ENCODE measurements at regions not wholly inside any gene's neighbourhood (a gene's known extent, or its start where the extent isn't known, plus 50 kb on each side); places are given as distances from the start of the nearest gene placed in this dataset.

DNA sequence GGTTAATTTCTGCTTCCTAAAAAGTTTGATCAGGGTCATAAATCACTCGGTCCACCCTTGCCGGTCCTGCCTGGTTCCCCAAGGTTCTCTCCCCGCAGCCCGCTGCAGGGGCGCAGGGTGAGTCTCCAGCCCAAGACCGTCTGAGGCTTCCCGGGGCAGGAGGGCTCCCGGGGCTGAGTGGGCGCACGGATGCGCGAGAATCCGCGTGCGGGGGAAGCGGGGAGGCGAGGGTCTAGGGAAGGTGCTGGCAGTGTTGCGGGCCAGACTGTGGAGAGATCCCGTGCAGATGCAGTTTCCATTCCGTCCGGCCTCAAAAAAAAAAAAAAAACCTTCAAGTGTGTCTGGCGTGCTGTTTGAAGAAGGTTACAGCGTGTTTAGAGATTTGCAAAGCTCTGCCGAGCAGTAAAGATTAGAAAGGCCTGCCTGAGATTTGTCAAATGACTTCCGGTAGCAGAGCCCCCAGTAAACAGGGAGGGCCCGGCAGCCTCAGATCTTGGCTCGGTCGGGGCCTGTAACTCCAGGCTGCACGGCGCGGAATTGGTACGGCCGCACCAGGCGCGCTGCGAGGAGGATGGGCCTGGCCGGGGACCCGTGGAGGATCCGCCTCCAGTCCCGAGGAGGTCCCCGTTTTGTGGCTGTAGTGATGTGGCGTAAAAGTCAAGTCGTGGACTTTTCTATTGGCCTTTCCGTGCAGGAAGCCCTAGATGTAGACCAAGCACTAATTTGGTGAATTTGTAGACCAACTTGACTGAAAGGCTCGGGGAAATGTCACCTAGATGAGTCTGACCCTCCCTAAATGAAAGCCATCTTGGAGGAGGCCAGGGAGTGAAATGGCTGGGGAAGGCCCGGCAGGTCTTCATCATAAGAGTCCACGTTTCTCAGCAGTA is 293.2 kb upstream of the NFE2L3 start:
- Histone ChIP-seq H3K27me3 (peaks cover 4 to 100% (median 76%) of the 10 kb centered on the region in 4 donors), H3K36me3 (no peaks in the 10 kb centered on the region), H3K4me1 (peaks cover 7 to 41% (median 31%) of the 10 kb centered on the region in 4 donors), H3K9me3 (no peaks in the 10 kb centered on the region), H3K27ac (replicated peaks in 1 of 4) (no peak overlapping the region), H3K4me3 (no peak overlapping the region)
- intact Hi-C loops (cut with DNase I), result loop anchor here (5.0 kb wide), 2 partner anchors 1004 to 1239 kb away; partner anchors contain the start of genes HOXA1 and SKAP2
- 50% methylated on average over 45 of the region's 47 CpGs for WGBS
- no peak for TF ChIP-seq POLR2AphosphoS5 (IDR thresholded peaks at IDR 0.05)
- no peak for DNase-seq (ENCODE audit: extremely low spot score)

DNA sequence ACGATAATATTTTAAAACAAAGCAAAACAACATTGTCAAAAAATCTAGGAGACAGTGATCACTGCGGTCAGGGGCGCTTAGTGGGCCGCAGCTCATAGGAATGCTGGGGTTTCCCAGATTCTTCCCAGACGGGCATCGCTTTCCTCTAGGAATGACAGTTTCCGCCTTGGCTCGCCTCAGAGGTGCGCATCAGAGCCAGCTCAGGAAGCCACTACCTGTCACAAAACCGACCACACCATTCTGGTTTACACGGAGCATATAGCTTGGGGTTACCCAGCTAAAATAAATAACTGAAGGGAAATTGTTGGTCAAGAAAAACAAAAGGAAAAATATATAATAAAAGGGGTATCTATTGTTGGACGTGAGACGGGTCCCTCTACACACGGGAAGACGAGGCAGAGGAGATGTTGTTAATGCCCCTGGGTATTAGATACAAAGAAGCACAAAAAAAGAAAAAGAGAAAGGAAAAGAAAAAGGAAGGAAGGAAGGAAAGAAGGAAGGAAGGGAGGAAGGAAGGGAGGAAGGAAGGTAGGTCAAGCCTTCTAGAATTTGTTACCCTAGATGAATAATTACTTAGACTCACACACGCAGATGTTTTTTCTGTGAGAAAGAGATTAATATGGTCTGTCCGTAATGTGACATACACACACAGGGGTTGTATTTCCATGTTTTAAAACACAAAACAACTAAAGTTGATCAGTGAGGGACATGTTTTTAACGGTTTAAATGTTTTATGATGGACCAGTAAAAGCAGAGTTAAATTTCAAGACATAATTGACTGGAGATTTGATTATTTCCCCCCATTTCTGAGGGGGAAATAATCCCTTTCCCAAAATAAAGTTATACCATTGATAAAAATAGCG is 292.4 kb upstream of the NFE2L3 start:
- Histone ChIP-seq H3K4me1 (peaks cover 7 to 33% (median 25%) of the 10 kb centered on the region in 4 donors), H3K27ac (replicated peaks in 1 of 4) (no peak overlapping the region), H3K4me3 (no peak overlapping the region), H3K9me3 (no peaks in the 10 kb centered on the region), H3K27me3 (peaks cover 4 to 100% (median 84%) of the 10 kb centered on the region in 4 donors), H3K36me3 (no peaks in the 10 kb centered on the region)
- no peak for DNase-seq (ENCODE audit: extremely low spot score)
- TF ChIP-seq POLR2A (IDR thresholded peaks at IDR 0.05; ENCODE audit: low read depth) (no peak), EP300 (IDR thresholded peaks at IDR 0.05) (no peak), POLR2AphosphoS5 (IDR thresholded peaks at IDR 0.05) (no peak)
- TF ChIP-seq, protein P1, sequence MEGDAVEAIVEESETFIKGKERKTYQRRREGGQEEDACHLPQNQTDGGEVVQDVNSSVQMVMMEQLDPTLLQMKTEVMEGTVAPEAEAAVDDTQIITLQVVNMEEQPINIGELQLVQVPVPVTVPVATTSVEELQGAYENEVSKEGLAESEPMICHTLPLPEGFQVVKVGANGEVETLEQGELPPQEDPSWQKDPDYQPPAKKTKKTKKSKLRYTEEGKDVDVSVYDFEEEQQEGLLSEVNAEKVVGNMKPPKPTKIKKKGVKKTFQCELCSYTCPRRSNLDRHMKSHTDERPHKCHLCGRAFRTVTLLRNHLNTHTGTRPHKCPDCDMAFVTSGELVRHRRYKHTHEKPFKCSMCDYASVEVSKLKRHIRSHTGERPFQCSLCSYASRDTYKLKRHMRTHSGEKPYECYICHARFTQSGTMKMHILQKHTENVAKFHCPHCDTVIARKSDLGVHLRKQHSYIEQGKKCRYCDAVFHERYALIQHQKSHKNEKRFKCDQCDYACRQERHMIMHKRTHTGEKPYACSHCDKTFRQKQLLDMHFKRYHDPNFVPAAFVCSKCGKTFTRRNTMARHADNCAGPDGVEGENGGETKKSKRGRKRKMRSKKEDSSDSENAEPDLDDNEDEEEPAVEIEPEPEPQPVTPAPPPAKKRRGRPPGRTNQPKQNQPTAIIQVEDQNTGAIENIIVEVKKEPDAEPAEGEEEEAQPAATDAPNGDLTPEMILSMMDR (IDR thresholded peaks at IDR 0.05), result no peak
- intact Hi-C loops (cut with DNase I), result loop anchor here (5.0 kb wide), 3 partner anchors 1003 to 1298 kb away; partner anchors contain the start of genes HOXA1, HOXA7 and SKAP2
- 52% methylated on average over 19 of the region's 19 CpGs for WGBS

DNA sequence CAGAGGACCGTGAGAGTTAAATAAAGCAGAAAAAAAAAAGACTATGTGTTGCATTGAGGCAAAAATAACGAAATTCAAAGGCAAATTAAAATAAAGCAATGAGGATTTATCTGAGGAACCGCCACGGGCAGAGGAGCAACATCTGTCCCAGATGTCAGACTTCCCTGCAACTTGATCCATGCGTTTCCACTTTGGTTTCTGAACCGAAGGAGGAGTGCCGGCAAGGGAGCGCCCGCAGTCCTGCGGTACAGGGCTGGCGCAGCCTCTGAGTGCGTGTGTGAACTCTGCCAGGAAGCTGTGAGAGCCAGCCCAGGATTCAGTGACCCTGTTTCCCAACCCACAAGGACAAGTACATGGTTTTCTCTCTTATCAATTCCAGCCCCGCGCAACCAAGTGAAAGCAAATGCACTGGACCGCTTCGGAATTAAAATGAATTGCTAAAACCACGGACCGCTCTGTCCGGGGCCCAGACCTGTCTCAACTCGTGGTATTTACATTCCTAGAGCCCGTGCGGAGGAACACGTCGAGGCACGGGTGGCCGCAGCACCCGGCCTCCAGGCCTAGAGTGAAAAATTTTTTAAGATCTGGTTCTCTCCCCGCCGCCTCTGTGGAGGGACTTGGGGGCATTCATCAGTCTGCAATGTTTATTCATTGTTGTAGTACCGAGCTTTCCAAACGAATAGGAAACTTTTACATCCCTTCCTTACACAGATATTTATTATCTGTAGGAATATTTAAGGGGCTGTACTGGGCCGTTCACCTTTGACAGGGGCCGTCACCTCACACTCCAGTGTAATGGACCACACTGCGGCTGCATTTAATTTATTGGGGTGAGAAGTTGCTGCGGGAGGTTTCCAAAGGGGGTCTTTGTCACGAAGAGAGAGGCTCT is 291.5 kb upstream of the NFE2L3 start:
- H3K4me3 ChIP-seq, result no peak overlapping the region
- no peak for DNase-seq (ENCODE audit: extremely low spot score)
- 25% methylated on average over 33 of the region's 36 CpGs for WGBS
- no peak overlapping the region for H3K27ac ChIP-seq (replicated peaks in 1 of 4)
- H3K27me3 ChIP-seq, result peaks cover 4 to 100% (median 88%) of the 10 kb centered on the region in 4 donors
- H3K4me1 ChIP-seq, result peaks cover 7 to 29% (median 23%) of the 10 kb centered on the region in 4 donors
- no peaks in the 10 kb centered on the region for H3K9me3 ChIP-seq
- H3K36me3 ChIP-seq, result no peaks in the 10 kb centered on the region
- no peak for TF ChIP-seq POLR2A (IDR thresholded peaks at IDR 0.05; ENCODE audit: low read depth)
- peak in 1 of 2 donors; percentile 53 for TF ChIP-seq POLR2AphosphoS5 (IDR thresholded peaks at IDR 0.05)
- intact Hi-C loops (cut with DNase I), result loop anchor here (5.0 kb wide), 1 partner anchor 1297 kb away; the partner anchor contains the start of gene HOXA7

DNA sequence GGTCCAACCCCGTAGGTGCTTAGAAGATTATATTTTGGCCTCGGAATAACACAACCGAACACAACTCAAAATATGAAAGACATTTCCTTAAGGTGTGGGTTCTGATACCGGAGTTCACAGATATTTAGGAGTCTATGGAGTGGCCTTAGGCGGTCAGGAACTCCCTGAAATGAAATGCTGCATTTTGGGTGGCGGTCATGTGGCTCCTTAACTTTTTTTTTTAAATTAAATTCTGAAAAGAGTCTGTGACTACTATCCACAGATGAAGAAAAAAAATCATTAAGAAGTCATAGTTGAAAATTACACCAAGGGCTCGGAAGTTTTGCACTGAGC is 290.9 kb upstream of the NFE2L3 start:
- H3K9me3 ChIP-seq, result no peaks in the 10 kb centered on the region
- H3K36me3 ChIP-seq, result no peaks in the 10 kb centered on the region
- peaks cover 4 to 100% (median 91%) of the 10 kb centered on the region in 4 donors for H3K27me3 ChIP-seq
- H3K4me1 ChIP-seq, result peaks cover 7 to 27% (median 23%) of the 10 kb centered on the region in 4 donors
- H3K27ac ChIP-seq (replicated peaks in 1 of 4), result no peak overlapping the region
- no peak for DNase-seq (ENCODE audit: extremely low spot score)
- 30% methylated on average over 7 of the region's 7 CpGs for WGBS
- intact Hi-C loops (cut with DNase I), result loop anchor here (5.0 kb wide), 1 partner anchor 1296 kb away; the partner anchor contains the start of gene HOXA7
- no peak for TF ChIP-seq EP300 (IDR thresholded peaks at IDR 0.05)
- TF ChIP-seq, protein P1 (IDR thresholded peaks at IDR 0.05), result no peak
- no peak for TF ChIP-seq POLR2AphosphoS5 (IDR thresholded peaks at IDR 0.05)
- no peak for TF ChIP-seq POLR2A (IDR thresholded peaks at IDR 0.05; ENCODE audit: low read depth)
- no peak overlapping the region for H3K4me3 ChIP-seq
